ENCODE measurements at regions not wholly inside any gene's neighbourhood (a gene's known extent, or its start where the extent isn't known, plus 50 kb on each side); places are given as distances from the start of the nearest gene placed in this dataset.

GRCh38 chr5:26681861-26682260, 356.5 kb downstream of the CDH9 start:
- Histone ChIP-seq H3K36me3 (no peaks in the 10 kb centered on the region), H3K27me3 (replicated peaks in 1 of 7) (no peaks in the 10 kb centered on the region), H3K4me3 (no peak overlapping the region), H3K27ac (no peak overlapping the region), H3K4me1 (no peaks in the 10 kb centered on the region), H3K9me3 (peaks cover 0 to 34% (median 17%) of the 10 kb centered on the region in 8 donors)
- WGBS, 5 donors: 71 to 85% (median 83%) methylated on average over 1 of the region's 1 CpG
- intact Hi-C loops (cut with DNase I; ENCODE audit: low total_unique reads): no loop called here
- TF ChIP-seq POLR2A (IDR thresholded peaks at IDR 0.05) (no peak), POLR2AphosphoS5 (IDR thresholded peaks at IDR 0.05) (no peak), CTCF (IDR thresholded peaks at IDR 0.05 in 8 of 11, conservative IDR thresholded peaks at IDR 0.05 in 3 of 11) (no peak)
- DNase-seq: no peak

- Histone ChIP-seq H3K27me3 (replicated peaks in 1 of 7) (no peaks in the 10 kb centered on the region), H3K4me1 (no peaks in the 10 kb centered on the region), H3K9me3 (peaks cover 0 to 10% (median 4%) of the 10 kb centered on the region in 8 donors), H3K27ac (no peak overlapping the region), H3K4me3 (no peak overlapping the region), H3K36me3 (no peaks in the 10 kb centered on the region)
- DNase-seq: no peak
- TF ChIP-seq CTCF (IDR thresholded peaks at IDR 0.05 in 8 of 11, conservative IDR thresholded peaks at IDR 0.05 in 3 of 11) (no peak), POLR2A (IDR thresholded peaks at IDR 0.05) (no peak), POLR2AphosphoS5 (IDR thresholded peaks at IDR 0.05) (no peak)
- WGBS, 5 donors: 68 to 79% (median 74%) methylated on average over 8 of the region's 8 CpGs
- intact Hi-C loops (cut with DNase I; ENCODE audit: low total_unique reads): no loop called here
Measured at GRCh38 chr5:26674846-26675245, 363.5 kb downstream of the CDH9 start.

GRCh38 chr5:26669523-26669922, 368.9 kb downstream of the CDH9 start:
- Histone ChIP-seq H3K4me1 (no peaks in the 10 kb centered on the region), H3K9me3 (peaks cover 0 to 2% (median 0%) of the 10 kb centered on the region in 8 donors), H3K27me3 (replicated peaks in 1 of 7) (no peaks in the 10 kb centered on the region), H3K4me3 (no peak overlapping the region), H3K36me3 (no peaks in the 10 kb centered on the region), H3K27ac (no peak overlapping the region)
- 90 to 96% (median 93%) methylated on average over 7 to 25 of the region's 25 CpGs for WGBS, 5 donors
- intact Hi-C loops (cut with DNase I; ENCODE audit: low total_unique reads): no loop called here
- peak; percentile 72 for DNase-seq
- TF ChIP-seq POLR2AphosphoS5 (IDR thresholded peaks at IDR 0.05) (no peak), CTCF (IDR thresholded peaks at IDR 0.05 in 8 of 11, conservative IDR thresholded peaks at IDR 0.05 in 3 of 11) (no peak), POLR2A (IDR thresholded peaks at IDR 0.05) (no peak)

- H3K27me3 ChIP-seq (replicated peaks in 1 of 7): no peaks in the 10 kb centered on the region
- no peaks in the 10 kb centered on the region for H3K4me1 ChIP-seq
- no peak overlapping the region for H3K27ac ChIP-seq
- TF ChIP-seq CTCF (IDR thresholded peaks at IDR 0.05 in 8 of 11, conservative IDR thresholded peaks at IDR 0.05 in 3 of 11) (no peak), POLR2AphosphoS5 (IDR thresholded peaks at IDR 0.05) (no peak), POLR2A (IDR thresholded peaks at IDR 0.05) (no peak)
- no peaks in the 10 kb centered on the region for H3K36me3 ChIP-seq
- no peak for DNase-seq
- H3K4me3 ChIP-seq: no peak overlapping the region
- WGBS, 5 donors: 88 to 90% (median 89%) methylated on average over 14 of the region's 14 CpGs
- peaks cover 0 to 2% (median 0%) of the 10 kb centered on the region in 8 donors for H3K9me3 ChIP-seq
- intact Hi-C loops (cut with DNase I; ENCODE audit: low total_unique reads): no loop called here
Measured at GRCh38 chr5:26669031-26669430, 369.4 kb downstream of the CDH9 start.

Data from spleen (tissue), 11 donors.